ENCODE measurements at regions not wholly inside any gene's neighbourhood (a gene's known extent, or its start where the extent isn't known, plus 50 kb on each side); places are given as distances from the start of the nearest gene placed in this dataset.

- no peak for DNase-seq (ENCODE audit: low spot score in 2 of 2)
- no peaks in the 10 kb centered on the region for H3K9me3 ChIP-seq
- intact Hi-C loops (cut with DNase I; ENCODE audit: low total_unique reads), result no loop called here
- no peaks in the 10 kb centered on the region for H3K4me1 ChIP-seq
- H3K36me3 ChIP-seq, result no peaks in the 10 kb centered on the region
- H3K4me3 ChIP-seq, result no peak overlapping the region
- no peak overlapping the region for H3K27ac ChIP-seq
- H3K27me3 ChIP-seq, result no peaks in the 10 kb centered on the region
- TF ChIP-seq CTCF (IDR thresholded peaks at IDR 0.05) (no peak), POLR2AphosphoS5 (IDR thresholded peaks at IDR 0.05) (no peak), POLR2A (IDR thresholded peaks at IDR 0.05) (no peak)
Measured at GRCh38 chr18:41790687-41791086, 164.3 kb upstream of the PIK3C3 start.

- Histone ChIP-seq H3K9me3 (no peaks in the 10 kb centered on the region), H3K36me3 (no peaks in the 10 kb centered on the region), H3K27ac (no peak overlapping the region), H3K4me1 (no peaks in the 10 kb centered on the region), H3K27me3 (no peaks in the 10 kb centered on the region), H3K4me3 (no peak overlapping the region)
- intact Hi-C loops (cut with DNase I; ENCODE audit: low total_unique reads), result no loop called here
- DNase-seq (ENCODE audit: low spot score in 2 of 2), result no peak
- no peak for TF ChIP-seq POLR2AphosphoS5 (IDR thresholded peaks at IDR 0.05)
- no peak for TF ChIP-seq POLR2A (IDR thresholded peaks at IDR 0.05)
- TF ChIP-seq CTCF (IDR thresholded peaks at IDR 0.05), result no peak
Measured at GRCh38 chr18:41789001-41789400, 166.0 kb upstream of the PIK3C3 start.

- intact Hi-C loops (cut with DNase I; ENCODE audit: low total_unique reads), result no loop called here
- Histone ChIP-seq H3K9me3 (no peaks in the 10 kb centered on the region), H3K36me3 (no peaks in the 10 kb centered on the region), H3K27me3 (no peaks in the 10 kb centered on the region), H3K4me1 (no peaks in the 10 kb centered on the region), H3K4me3 (no peak overlapping the region), H3K27ac (no peak overlapping the region)
- no peak for DNase-seq (ENCODE audit: low spot score in 2 of 2)
- TF ChIP-seq CTCF (IDR thresholded peaks at IDR 0.05) (no peak), POLR2AphosphoS5 (IDR thresholded peaks at IDR 0.05) (no peak), POLR2A (IDR thresholded peaks at IDR 0.05) (no peak)
Measured at GRCh38 chr18:41783879-41784278, 171.2 kb upstream of the PIK3C3 start.

GRCh38 chr18:41783065-41783818, 171.8 kb upstream of the PIK3C3 start:
- Histone ChIP-seq H3K27me3 (no peaks in the 10 kb centered on the region), H3K4me3 (no peak overlapping the region), H3K9me3 (no peaks in the 10 kb centered on the region), H3K4me1 (no peaks in the 10 kb centered on the region), H3K36me3 (no peaks in the 10 kb centered on the region), H3K27ac (no peak overlapping the region)
- TF ChIP-seq CTCF (IDR thresholded peaks at IDR 0.05) (no peak), POLR2AphosphoS5 (IDR thresholded peaks at IDR 0.05) (no peak), POLR2A (IDR thresholded peaks at IDR 0.05) (no peak)
- no peak for DNase-seq (ENCODE audit: low spot score in 2 of 2)
- intact Hi-C loops (cut with DNase I; ENCODE audit: low total_unique reads), result no loop called here

GRCh38 chr18:41771973-41772372, 183.1 kb upstream of the PIK3C3 start:
- no peaks in the 10 kb centered on the region for H3K36me3 ChIP-seq
- no peaks in the 10 kb centered on the region for H3K9me3 ChIP-seq
- no peak overlapping the region for H3K4me3 ChIP-seq
- TF ChIP-seq CTCF (IDR thresholded peaks at IDR 0.05) (no peak), POLR2AphosphoS5 (IDR thresholded peaks at IDR 0.05) (no peak), POLR2A (IDR thresholded peaks at IDR 0.05) (no peak)
- H3K27ac ChIP-seq, result no peak overlapping the region
- no peak for DNase-seq (ENCODE audit: low spot score in 2 of 2)
- no peaks in the 10 kb centered on the region for H3K4me1 ChIP-seq
- intact Hi-C loops (cut with DNase I; ENCODE audit: low total_unique reads), result no loop called here
- H3K27me3 ChIP-seq, result no peaks in the 10 kb centered on the region
